Activated CD4-positive, alpha-beta T cell treated with anti-CD3 and anti-CD28 coated beads, Interleukin-2, amount 10 ng/mL, durations not matched to agents 24 days and 14 days (primary cell): ENCODE measurements at regions not wholly inside any gene's neighbourhood (a gene's known extent, or its start where the extent isn't known, plus 50 kb on each side); places are given as distances from the start of the nearest gene placed in this dataset.

Source experiments
- DNase-seq: peaks from one replicate; pipeline ENCODE4 v3.0.0; 2022
- H3K27ac Mint-ChIP-seq: one replicate; pipeline ENCODE4 v1.8.0; 2022; ENCODE audit warnings: mild to moderate bottlenecking, mixed read lengths
- H3K27me3 Mint-ChIP-seq: one replicate; pipeline ENCODE4 v1.8.0; 2022; ENCODE audit warnings: mixed read lengths
- H3K36me3 Mint-ChIP-seq: one replicate; pipeline ENCODE4 v1.8.0; 2022; ENCODE audit warnings: low read depth, mild to moderate bottlenecking, mixed read lengths
- H3K4me1 Mint-ChIP-seq: one replicate; pipeline ENCODE4 v1.8.0; 2021; ENCODE audit warnings: mixed read lengths
- H3K4me3 Mint-ChIP-seq: one replicate; pipeline ENCODE4 v1.8.0; 2022; ENCODE audit warnings: mild to moderate bottlenecking, moderate library complexity, mixed read lengths
- H3K9me3 Mint-ChIP-seq: one replicate; pipeline ENCODE4 v1.8.0; 2021; ENCODE audit warnings: mixed read lengths
- intact Hi-C: fragments of 100-400 bp; cut with micrococcal nuclease; formaldehyde crosslinking; loops from one replicate; pipeline ENCODE4 v1.15.1; 2023

DNA sequence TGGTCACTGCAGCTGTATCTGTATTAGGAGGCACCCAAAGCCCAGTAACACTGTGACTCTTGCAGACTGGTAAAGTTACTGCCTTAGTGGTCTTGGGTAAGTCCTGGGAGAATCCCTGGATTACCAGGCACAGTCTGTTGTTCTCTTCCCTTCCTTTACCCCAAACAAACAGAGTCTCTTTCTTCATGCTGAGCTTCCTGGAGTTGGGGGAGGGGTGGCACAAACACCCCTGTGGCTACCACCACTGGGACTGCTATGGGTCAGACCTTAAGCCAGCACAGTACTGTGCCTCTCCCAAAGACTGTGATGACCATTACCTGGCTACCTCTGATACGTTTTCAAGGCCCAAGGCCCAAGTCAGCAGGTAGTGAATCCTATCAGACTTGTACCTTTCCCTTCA, 59.9 kb upstream of the FAM3C start:
- H3K4me3 Mint-ChIP-seq, result no peak overlapping the region
- H3K36me3 Mint-ChIP-seq, result no peaks in the 10 kb centered on the region
- peaks cover 6% of the 10 kb centered on the region for H3K27me3 Mint-ChIP-seq
- peaks cover 12% of the 10 kb centered on the region for H3K9me3 Mint-ChIP-seq
- H3K27ac Mint-ChIP-seq, result no peak overlapping the region
- H3K4me1 Mint-ChIP-seq, result no peaks in the 10 kb centered on the region
- no peak for DNase-seq
- intact Hi-C loops, result no loop called here

DNA sequence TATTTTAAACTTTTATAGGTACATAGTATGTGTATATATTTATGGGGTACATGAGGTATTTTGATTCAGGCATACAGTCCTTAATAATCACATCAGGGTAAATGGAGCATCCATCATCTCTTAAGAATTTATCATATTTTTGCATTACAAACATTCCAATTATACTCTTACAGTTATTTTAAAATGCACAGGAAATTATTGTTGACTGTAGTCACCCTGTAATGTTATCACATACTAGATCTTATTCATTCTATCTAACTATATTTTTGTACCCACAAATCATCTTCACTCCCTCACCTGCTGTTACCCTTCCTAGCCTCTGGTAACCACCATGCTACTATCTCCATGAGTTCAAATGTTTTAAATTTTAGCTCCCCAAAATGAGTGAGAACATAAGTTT, 56.3 kb upstream of the FAM3C start:
- H3K27ac Mint-ChIP-seq, result no peak overlapping the region
- intact Hi-C loops, result no loop called here
- peaks cover 2% of the 10 kb centered on the region for H3K27me3 Mint-ChIP-seq
- no peak overlapping the region for H3K4me3 Mint-ChIP-seq
- H3K36me3 Mint-ChIP-seq, result no peaks in the 10 kb centered on the region
- no peak for DNase-seq
- H3K4me1 Mint-ChIP-seq, result peaks cover 2% of the 10 kb centered on the region
- peaks cover 15% of the 10 kb centered on the region for H3K9me3 Mint-ChIP-seq

DNA sequence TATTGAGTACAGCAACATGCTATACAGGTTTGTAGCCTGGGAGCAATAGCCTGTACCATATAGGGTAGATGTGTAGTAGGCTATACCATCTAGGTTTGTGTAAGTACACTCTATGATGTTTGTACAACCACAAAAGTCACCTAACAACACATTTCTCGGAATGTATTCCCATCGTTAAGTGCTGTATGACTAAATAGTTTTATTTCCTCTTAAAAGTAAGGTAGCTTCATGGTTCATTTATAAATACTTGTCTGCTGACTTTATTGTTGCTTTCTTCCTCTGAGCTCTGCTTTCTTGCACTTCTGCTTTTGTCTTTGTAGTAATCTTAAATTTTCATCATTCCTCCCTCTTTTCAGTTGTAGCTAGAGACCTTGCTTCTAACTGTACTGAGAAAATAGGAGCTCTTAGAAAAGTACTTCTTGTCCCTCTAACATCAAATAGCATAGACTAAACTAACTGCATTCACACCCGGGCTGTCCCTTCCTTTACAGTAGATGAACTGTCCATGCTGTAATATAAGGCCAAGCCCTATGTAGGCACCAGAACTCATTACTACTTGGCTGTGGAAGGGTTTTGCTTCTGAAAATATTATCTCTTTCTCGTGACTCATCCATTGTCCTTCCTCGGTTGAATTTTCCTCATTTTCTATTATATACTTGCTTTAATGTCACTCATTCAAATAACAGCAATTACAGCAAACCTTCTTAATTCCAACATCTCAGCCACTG, 55.4 kb upstream of the FAM3C start:
- Mint-ChIP-seq H3K27ac (no peak overlapping the region), H3K27me3 (peaks cover 2% of the 10 kb centered on the region), H3K4me1 (peaks cover 2% of the 10 kb centered on the region), H3K36me3 (no peaks in the 10 kb centered on the region), H3K9me3 (peaks cover 15% of the 10 kb centered on the region), H3K4me3 (no peak overlapping the region)
- intact Hi-C loops, result no loop called here
- DNase-seq, result peak; percentile 22

DNA sequence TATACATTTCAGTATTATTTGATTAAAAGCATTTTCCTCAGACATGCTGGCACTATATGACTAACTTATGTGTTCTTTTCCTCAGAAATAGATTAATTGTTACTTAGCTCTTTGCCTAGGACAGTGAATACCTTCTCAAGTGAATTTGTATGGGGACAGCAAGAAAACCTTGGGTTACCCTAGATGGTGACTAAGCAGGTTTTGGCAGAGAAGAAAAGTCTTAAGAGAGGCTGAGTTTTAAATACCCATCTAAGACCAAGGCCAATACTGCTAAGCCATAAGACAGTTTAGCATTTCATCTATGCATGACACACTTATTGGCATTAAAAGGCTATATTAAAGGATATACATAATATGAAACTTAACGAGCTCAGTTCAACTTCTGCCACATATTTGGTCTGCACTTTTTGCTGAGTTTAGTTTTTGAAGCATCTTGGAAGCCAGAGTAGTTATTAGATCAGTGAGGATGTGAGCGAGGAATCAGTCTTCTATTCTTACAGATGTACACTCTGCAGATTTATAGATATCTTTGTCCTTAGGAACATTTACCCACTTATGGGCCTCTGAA, 54.6 kb upstream of the FAM3C start:
- H3K4me1 Mint-ChIP-seq, result peaks cover 2% of the 10 kb centered on the region
- DNase-seq, result peak; percentile 22
- peaks cover 2% of the 10 kb centered on the region for H3K27me3 Mint-ChIP-seq

DNA sequence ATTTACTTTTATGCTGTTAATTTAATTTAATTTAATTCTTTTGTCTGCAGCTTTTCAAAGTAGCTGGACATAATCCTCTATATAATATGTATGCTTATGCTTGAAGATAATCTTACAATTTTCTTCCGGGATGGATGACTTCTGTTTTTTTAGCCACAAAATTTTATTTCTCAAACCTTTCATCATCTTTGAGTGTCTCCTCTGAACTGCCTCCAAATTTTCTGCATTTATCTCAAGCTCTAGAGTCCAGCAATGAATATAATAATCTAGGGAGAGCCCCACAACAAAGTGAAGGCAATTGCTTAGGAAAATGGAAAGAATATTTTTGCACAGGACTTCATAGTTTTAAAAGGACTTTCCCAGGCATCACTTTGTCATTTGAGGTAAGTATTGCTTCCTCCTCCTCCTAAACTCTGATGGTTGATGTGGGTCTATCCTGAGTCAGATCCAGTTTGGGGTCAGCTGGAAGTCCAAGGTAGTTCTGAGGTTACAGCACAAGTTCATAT, 53.7 kb upstream of the FAM3C start:
- intact Hi-C loops, result no loop called here
- DNase-seq, result no peak
- H3K27ac Mint-ChIP-seq, result no peak overlapping the region
- no peaks in the 10 kb centered on the region for H3K36me3 Mint-ChIP-seq
- no peak overlapping the region for H3K4me3 Mint-ChIP-seq
- peaks cover 2% of the 10 kb centered on the region for H3K27me3 Mint-ChIP-seq
- H3K9me3 Mint-ChIP-seq, result peaks cover 15% of the 10 kb centered on the region
- peaks cover 2% of the 10 kb centered on the region for H3K4me1 Mint-ChIP-seq

More for the DNA sequence above, 54.6 kb upstream of the FAM3C start:
- H3K27ac Mint-ChIP-seq, result no peak overlapping the region
- H3K36me3 Mint-ChIP-seq, result no peaks in the 10 kb centered on the region
- intact Hi-C loops, result no loop called here
- no peak overlapping the region for H3K4me3 Mint-ChIP-seq
- peaks cover 15% of the 10 kb centered on the region for H3K9me3 Mint-ChIP-seq

- peaks cover 15% of the 10 kb centered on the region for H3K9me3 Mint-ChIP-seq
Measured at GRCh38 chr7:121449329-121449728, 53.2 kb upstream of the FAM3C start.

DNA sequence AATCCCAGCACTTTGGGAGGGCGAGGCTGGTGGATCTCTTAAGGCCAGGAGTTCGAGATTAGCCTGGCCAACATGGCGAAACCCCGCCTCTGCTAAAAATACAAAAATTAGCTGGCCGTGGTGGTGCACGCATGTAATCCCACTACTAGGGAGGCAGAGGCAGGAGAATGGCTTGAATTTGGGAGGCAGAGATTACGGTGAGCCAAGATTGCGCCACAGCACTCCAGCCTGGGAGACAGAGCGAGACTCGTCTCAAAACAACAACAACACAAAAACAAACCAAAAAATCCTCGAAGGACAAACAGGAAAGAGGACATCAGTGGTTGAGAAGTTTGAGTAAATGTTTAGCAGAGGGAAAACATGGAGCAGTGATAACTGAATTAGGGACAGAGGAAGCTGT, 52.3 kb upstream of the FAM3C start:
- Mint-ChIP-seq H3K27ac (no peak overlapping the region), H3K27me3 (no peaks in the 10 kb centered on the region), H3K9me3 (peaks cover 12% of the 10 kb centered on the region), H3K4me3 (no peak overlapping the region), H3K36me3 (no peaks in the 10 kb centered on the region), H3K4me1 (peaks cover 2% of the 10 kb centered on the region)
- intact Hi-C loops, result no loop called here
- peak; percentile 26 for DNase-seq

More at GRCh38 chr7:121449329-121449728, 53.2 kb upstream of the FAM3C start:
- intact Hi-C loops, result no loop called here
- peak; percentile 34 for DNase-seq
- no peak overlapping the region for H3K27ac Mint-ChIP-seq
- H3K4me1 Mint-ChIP-seq, result peaks cover 2% of the 10 kb centered on the region
- no peaks in the 10 kb centered on the region for H3K36me3 Mint-ChIP-seq
- no peak overlapping the region for H3K4me3 Mint-ChIP-seq
- H3K27me3 Mint-ChIP-seq, result peaks cover under 1% of the 10 kb centered on the region

DNA sequence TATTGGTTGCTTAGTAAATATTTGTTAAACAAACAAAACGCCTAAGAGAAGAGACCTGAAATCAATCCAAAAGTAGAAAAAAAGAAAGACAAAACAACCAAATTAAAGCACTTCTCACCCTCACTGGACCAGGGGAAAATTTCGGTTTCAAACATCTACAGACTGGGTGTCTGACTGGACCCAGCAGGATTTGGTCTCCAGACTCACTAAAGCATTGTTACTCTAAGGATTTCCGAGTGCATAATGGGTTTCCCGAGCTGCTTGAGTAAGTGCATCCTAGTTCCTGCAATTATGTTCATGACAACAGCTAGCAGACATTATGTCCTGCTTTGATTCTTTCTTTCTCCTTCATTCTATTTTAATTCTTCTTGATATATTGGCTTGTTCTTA, 51.8 kb upstream of the FAM3C start:
- Mint-ChIP-seq H3K27me3 (no peaks in the 10 kb centered on the region), H3K4me1 (peaks cover 2% of the 10 kb centered on the region), H3K27ac (no peak overlapping the region), H3K9me3 (peaks cover 7% of the 10 kb centered on the region), H3K4me3 (no peak overlapping the region), H3K36me3 (no peaks in the 10 kb centered on the region)
- DNase-seq, result peak; percentile 37
- intact Hi-C loops, result no loop called here

DNA sequence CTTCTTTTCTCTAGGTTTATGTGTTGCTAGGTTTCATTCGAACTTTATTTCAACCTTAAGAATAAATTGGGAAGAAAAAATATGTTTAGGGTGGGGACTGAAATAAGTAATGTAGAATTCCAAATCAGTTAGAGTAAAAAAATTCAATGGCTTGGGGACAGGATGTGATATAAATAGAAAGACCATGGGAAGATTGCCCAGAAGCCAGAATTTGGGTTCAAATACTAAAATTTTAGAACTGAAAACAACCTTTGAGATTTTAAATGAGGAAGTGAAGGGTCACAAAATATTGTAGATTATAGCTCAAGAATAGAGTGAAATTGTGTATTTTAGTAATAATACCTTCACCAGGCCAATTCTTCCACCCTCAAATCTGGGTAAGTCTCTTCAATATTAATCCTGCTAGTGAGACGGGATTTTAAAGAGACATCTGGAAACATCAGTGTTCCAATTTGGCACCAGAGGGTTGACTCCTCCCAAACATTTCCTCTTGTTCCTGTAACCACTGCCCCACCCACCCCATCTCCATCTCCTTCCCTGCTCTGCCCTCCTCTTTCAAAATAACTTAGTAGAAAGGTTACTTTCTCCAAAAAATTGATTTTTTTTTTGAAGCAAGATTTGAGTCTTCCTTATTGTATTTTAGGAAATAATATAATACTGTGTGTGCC, 51.3 kb upstream of the FAM3C start:
- DNase-seq, result no peak
- Mint-ChIP-seq H3K4me3 (no peak overlapping the region), H3K27ac (no peak overlapping the region), H3K27me3 (no peaks in the 10 kb centered on the region), H3K4me1 (peaks cover 5% of the 10 kb centered on the region), H3K9me3 (peaks cover 3% of the 10 kb centered on the region), H3K36me3 (no peaks in the 10 kb centered on the region)
- intact Hi-C loops, result no loop called here

DNA sequence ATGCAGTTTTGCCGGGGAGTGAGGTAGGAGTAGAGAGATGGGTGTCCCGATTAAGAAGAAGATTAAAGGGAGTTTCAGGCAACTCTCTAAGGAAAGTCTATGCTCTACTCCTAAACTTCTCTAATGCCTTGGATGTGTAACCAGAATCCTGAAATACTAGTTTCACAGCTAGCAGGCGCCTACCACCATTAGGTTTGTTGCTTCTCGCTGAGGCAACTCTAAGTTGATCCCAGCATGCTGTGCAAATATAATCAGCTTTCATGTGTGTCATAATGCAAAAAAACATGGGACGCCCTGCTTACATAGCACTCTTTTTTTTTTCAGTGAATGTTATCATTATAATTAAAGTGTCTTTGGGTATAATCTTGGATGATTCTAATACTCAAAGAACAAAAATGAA, 50.4 kb upstream of the FAM3C start:
- no peak overlapping the region for H3K27ac Mint-ChIP-seq
- peak; percentile 40 for DNase-seq
- H3K4me1 Mint-ChIP-seq, result peaks cover 11% of the 10 kb centered on the region
- H3K4me3 Mint-ChIP-seq, result no peak overlapping the region
- H3K9me3 Mint-ChIP-seq, result peaks cover 3% of the 10 kb centered on the region
- no peaks in the 10 kb centered on the region for H3K27me3 Mint-ChIP-seq
- H3K36me3 Mint-ChIP-seq, result peaks cover 1% of the 10 kb centered on the region
- intact Hi-C loops, result no loop called here
